VCaP (cell line): ENCODE measurements at regions not wholly inside any gene's neighbourhood (a gene's known extent, or its start where the extent isn't known, plus 50 kb on each side); places are given as distances from the start of the nearest gene placed in this dataset.

Source experiments
- H3K27ac ChIP-seq: fragments of 450-650 bp; 2 replicates; pipeline ENCODE4 v1.5.1; 2017
- CTCF ChIP-seq: fragments of 450-650 bp; conservative IDR thresholded peaks from 2 replicates; pipeline ENCODE4 v1.5.1; 2017; ENCODE audit warnings: mild to moderate bottlenecking, moderate library complexity

GRCh38 chr1:103171041-103171590 lies 62.8 kb upstream of the COL11A1 start:
- H3K27ac ChIP-seq, result no peak overlapping the region
- TF ChIP-seq CTCF, result no peak

DNA sequence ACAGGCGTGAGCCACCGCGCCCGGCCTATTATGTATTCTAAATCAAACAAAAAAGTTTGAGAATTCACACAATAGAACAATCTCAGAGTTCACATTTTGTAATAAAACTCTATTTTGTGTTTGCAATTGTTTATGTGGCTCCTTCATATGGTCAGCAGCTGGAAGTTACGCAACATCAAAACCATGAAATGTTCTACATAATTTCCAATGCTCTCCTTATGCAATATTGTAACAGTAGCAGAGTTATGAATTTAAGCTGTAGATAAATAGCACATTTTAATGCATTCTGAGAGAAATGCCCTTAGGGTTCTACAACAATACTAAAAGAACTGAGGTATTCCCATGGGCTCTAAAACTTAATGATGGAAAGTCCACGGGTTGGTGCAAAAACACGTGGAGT lies 62.3 kb upstream of the COL11A1 start:
- no peak overlapping the region for H3K27ac ChIP-seq
- TF ChIP-seq CTCF, result no peak

GRCh38 chr1:103162360-103162759 lies 54.0 kb upstream of the COL11A1 start:
- H3K27ac ChIP-seq, result no peak overlapping the region
- TF ChIP-seq CTCF, result no peak

- no peak overlapping the region for H3K27ac ChIP-seq
- no peak for TF ChIP-seq CTCF
These were observed 52.0 kb upstream of the COL11A1 start for GRCh38 chr1:103160281-103160680.
